Head of caudate nucleus (tissue), 42 donors: ENCODE measurements at regions not wholly inside any gene's neighbourhood (a gene's known extent, or its start where the extent isn't known, plus 50 kb on each side); places are given as distances from the start of the nearest gene placed in this dataset.

ENCODE experiments used
- DNase-seq, 42 donors: peaks; one replicate each; pipeline versions ENCODE4 v3.0.0 to v3.0.0-alpha.2; 2020 to 2021; ENCODE audit warnings: mixed read lengths in 7 of 42
- intact Hi-C: fragments of 100-400 bp; cut with DNase I; formaldehyde crosslinking; loops from one replicate; pipeline ENCODE4 v1.15.0; 2022

GRCh38 chr6:120211955-120212792 lies 862.6 kb upstream of the MAN1A1 start:
- intact Hi-C loops = no loop called here
- no peak for DNase-seq

GRCh38 chr6:120202878-120203277 lies 853.3 kb upstream of the MAN1A1 start:
- intact Hi-C loops = no loop called here
- DNase-seq = no peak

GRCh38 chr6:120200853-120201252 lies 851.3 kb upstream of the MAN1A1 start:
- intact Hi-C loops = no loop called here
- DNase-seq = no peak

- intact Hi-C loops = no loop called here
- DNase-seq = no peak
Measured at GRCh38 chr6:120198033-120198432, 848.5 kb upstream of the MAN1A1 start.

- intact Hi-C loops = no loop called here
- DNase-seq = no peak
Measured at GRCh38 chr6:120186080-120186479, 836.5 kb upstream of the MAN1A1 start.

GRCh38 chr6:120173250-120173649 lies 823.7 kb upstream of the MAN1A1 start:
- intact Hi-C loops = no loop called here
- DNase-seq = no peak

GRCh38 chr6:120164531-120164930 lies 815.0 kb upstream of the MAN1A1 start:
- intact Hi-C loops = no loop called here
- no peak for DNase-seq

GRCh38 chr6:120157873-120158272 lies 808.3 kb upstream of the MAN1A1 start:
- intact Hi-C loops = no loop called here
- DNase-seq = no peak

- DNase-seq = no peak
- intact Hi-C loops = no loop called here
Measured at GRCh38 chr6:120147071-120147871, 797.7 kb upstream of the MAN1A1 start.

- intact Hi-C loops = no loop called here
- no peak for DNase-seq
Measured at GRCh38 chr6:120141601-120142000, 792.0 kb upstream of the MAN1A1 start.

GRCh38 chr6:120137492-120137891 lies 787.9 kb upstream of the MAN1A1 start:
- DNase-seq = no peak
- intact Hi-C loops = no loop called here

GRCh38 chr6:120129228-120129627 lies 779.7 kb upstream of the MAN1A1 start:
- intact Hi-C loops = no loop called here
- DNase-seq = no peak

- DNase-seq = no peak
- intact Hi-C loops = no loop called here
Measured at GRCh38 chr6:120122401-120122800, 772.8 kb upstream of the MAN1A1 start.

GRCh38 chr6:120116343-120116742 lies 766.8 kb upstream of the MAN1A1 start:
- DNase-seq = no peak
- intact Hi-C loops = no loop called here

- intact Hi-C loops = no loop called here
- DNase-seq = no peak
Measured at GRCh38 chr6:120112980-120113379, 763.4 kb upstream of the MAN1A1 start.

- intact Hi-C loops = no loop called here
- DNase-seq = no peak
Measured at GRCh38 chr6:120111001-120111400, 761.4 kb upstream of the MAN1A1 start.

- intact Hi-C loops = no loop called here
- no peak for DNase-seq
Measured at GRCh38 chr6:120108061-120108795, 758.7 kb upstream of the MAN1A1 start.

- intact Hi-C loops = no loop called here
- DNase-seq = no peak
Measured at GRCh38 chr6:120103618-120104017, 754.1 kb upstream of the MAN1A1 start.

GRCh38 chr6:120096696-120097260 lies 747.2 kb upstream of the MAN1A1 start:
- DNase-seq = no peak
- intact Hi-C loops = no loop called here

- intact Hi-C loops = no loop called here
Measured at GRCh38 chr6:120083186-120083585, 733.6 kb upstream of the MAN1A1 start.

More at GRCh38 chr6:120083186-120083585, 733.6 kb upstream of the MAN1A1 start:
- DNase-seq = no peak
